NCI-H69 (cell line): ENCODE measurements at regions not wholly inside any gene's neighbourhood (a gene's known extent, or its start where the extent isn't known, plus 50 kb on each side); places are given as distances from the start of the nearest gene placed in this dataset.

Experiments
- DNase-seq: peaks from one replicate; lab custom pipeline; 2025; lab: John Stamatoyannopoulos, UW

GRCh38 chr11:116182356-116182966 is 590.3 kb downstream of the BUD13 start:
- DNase-seq, result no peak

- DNase-seq, result peak; percentile 51
Observed at GRCh38 chr11:116180806-116181600, 591.8 kb downstream of the BUD13 start.

DNA sequence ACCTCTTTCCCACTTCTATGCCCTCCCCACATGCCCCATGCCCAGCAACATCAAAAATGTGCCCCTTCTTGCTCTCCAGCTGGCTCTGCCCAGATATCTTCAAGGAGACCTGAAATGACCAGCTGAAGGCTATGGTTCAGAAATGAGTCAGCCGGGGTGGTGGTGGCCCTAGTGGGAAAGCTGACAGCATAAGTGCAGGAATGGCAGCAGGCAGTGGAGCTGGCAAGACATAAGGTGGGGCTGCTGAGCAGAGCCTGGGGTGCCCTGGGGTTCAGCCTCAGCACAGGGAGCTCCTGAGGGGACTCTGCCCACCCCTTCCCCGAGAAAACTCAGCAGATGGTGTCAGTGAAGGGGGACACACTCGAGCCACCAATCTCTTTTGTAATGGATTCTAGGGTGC is 593.4 kb downstream of the BUD13 start:
- DNase-seq, result no peak

GRCh38 chr11:116177521-116178210 is 595.1 kb downstream of the BUD13 start:
- DNase-seq, result peak; percentile 38

- peak; percentile 60 for DNase-seq
Observed at GRCh38 chr11:116176484-116177005, 596.2 kb downstream of the BUD13 start.

GRCh38 chr11:116175707-116176106 is 597.1 kb downstream of the BUD13 start:
- DNase-seq, result peak; percentile 91

DNA sequence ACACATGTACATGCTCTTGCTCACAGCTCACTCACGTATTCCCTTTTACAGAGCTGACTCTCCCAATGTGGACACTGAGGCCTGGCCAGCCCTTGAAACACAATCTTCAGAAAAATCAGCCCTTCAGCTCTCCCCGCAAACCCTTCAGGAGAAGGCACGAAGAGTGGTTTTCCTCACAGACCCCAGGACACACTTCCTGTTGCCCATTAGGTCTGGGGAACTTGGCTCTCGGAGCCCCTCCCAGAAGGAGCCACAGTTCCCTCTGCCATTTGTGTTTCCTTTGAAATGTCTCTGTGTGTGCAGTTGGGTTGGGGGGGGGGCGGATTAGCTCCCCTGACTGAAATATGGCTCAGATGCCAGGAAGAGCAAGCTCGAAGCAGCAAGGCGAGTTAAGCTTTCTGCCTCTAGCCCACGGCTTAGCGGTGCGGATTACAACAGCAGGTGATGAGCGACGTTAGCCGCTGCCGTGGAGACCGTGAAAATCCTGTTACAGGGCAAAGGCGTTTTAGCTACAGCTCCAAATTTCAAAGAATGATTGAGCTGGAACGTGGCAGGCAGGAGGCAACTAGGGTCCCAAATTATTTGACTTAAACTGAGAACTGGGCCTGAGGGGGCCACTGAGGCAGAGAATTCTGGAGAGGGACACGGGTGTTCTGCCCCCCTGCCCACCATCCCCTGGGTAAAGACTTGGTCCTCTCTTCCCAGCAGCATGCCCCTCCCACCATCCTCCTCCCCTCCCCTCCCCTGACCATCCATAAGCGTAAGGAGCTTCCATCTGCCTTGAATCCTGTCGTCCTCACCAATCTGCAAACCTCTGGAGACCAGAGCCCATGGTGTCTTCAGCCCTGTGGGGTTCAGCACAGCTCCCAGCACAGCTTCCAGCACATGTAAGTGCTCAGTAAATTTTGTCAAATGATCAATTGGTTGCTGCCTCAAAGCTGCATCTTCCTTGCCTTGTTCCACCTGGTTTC is 598.6 kb downstream of the BUD13 start:
- DNase-seq, result no peak

DNA sequence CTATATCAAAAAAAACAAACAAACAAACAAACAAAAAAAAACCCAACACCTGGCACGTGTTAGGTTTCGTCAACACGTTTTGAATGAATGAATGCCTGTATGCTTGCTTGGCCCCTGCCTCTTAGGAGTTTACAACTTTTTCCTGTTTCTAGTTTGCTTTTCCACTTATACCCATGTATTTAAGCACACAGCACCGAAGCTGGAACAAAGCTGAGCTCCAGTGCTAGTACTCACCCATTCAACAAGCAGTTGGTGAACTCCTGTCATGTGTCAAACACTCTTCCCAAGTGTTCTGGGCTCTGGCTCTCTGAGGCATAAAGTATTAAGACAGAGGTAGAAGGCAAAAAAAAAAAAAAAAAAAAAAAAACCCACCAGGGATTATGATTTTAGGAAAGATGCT is 599.3 kb downstream of the BUD13 start:
- DNase-seq, result no peak

DNA sequence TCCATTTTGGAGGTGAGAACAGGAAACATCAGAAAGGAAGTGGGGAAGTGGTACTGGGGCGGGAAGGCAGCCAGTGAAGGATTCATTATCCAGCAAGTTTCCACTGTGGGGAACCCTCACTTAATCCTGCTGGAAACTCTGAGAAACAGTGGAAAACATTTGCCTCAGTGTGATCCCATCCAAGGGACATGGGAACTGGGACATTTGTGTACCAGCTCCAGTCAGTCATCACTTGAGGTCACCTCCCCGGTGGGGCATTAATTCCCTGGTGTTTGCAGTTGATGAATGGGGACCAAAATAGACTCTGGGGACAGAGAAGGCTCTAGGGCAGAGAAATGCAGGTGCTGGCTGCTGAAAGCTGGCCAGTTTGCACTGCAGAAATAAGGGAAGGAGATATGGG is 599.9 kb downstream of the BUD13 start:
- DNase-seq, result peak; percentile 30

- DNase-seq, result no peak
Observed at GRCh38 chr11:116172156-116172555, 600.6 kb downstream of the BUD13 start.

DNA sequence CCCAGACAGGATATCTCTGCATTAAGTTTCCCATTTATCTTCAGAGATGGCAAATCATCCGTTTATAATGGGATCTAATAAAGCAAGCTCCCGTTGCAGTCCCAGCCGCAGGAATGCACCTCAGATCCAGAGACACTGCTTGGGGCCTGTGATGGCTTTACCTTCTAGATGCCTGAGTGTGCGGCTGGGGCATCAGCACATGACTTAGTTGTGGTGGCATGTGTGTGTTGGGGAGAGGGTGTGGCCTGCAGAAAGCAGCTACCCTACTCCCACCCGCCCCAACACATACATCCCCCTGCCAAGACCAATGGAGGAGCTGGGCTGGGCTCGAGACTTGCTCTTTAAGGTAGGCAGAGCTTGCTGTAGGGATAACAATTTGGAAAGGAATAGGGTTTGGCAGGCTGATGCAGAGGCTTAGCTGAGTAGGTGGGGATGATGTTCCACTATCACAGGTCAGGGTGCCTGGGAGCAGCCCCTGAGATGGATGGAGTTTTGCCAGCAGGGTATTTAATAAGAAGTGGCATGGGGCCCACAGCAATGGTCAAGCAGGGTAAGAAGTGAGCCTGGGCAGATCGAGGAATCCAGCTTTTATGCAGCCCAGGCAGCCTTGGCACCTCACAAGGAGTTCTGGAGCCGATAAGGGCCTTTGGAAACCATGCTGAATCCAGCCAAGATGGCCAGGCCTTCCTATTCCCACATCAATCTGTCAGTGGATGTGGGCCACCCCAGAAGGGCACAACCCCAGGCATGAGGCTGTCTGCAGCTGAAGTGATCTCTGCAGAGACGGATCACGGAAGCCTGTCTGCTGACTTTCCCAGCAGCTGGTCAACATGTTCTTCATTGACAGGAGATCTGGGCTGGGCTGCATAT is 601.3 kb downstream of the BUD13 start:
- DNase-seq, result no peak

- peak; percentile 65 for DNase-seq
Observed at GRCh38 chr11:116170526-116171120, 602.2 kb downstream of the BUD13 start.

GRCh38 chr11:116169776-116170175 is 603.0 kb downstream of the BUD13 start:
- no peak for DNase-seq

DNA sequence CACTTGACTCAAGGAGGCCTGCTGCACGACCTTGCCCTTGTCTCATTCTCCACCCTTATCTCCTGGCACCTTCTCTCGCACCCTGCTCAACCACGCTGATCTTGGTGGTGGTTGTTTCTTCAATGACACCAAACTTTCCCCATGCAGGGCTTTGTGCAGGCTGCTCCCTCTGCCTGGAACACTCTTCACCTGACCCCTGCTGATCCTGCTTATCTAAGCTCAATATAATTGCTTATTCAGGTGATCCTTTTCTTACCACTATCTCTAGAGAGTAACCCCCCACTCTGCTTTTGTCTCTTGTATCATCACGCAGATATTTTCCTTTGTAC is 604.4 kb downstream of the BUD13 start:
- DNase-seq, result no peak

GRCh38 chr11:116167706-116168458 is 604.9 kb downstream of the BUD13 start:
- DNase-seq, result no peak

GRCh38 chr11:116166573-116167465 is 606.0 kb downstream of the BUD13 start:
- no peak for DNase-seq

GRCh38 chr11:116164843-116165242 is 607.9 kb downstream of the BUD13 start:
- no peak for DNase-seq

DNA sequence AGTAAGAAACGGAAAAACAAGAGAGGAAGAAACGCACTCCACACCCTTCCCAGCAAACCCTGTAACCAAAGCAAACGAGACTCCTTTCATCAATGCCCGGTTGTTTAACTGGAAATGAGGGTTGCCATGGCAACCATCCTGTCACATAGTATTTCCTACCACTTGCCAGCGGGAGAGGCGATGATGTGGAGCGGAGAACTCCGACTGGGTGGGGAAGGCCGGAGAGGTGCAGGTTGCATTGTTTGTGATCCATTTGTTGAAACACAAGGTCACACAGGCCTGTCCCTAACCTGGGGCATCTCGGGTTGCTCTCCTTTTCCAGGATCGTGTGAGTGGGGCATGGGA is 609.9 kb downstream of the BUD13 start:
- DNase-seq, result peak; percentile 97
